ENCODE measurements at regions not wholly inside any gene's neighbourhood (a gene's known extent, or its start where the extent isn't known, plus 50 kb on each side); places are given as distances from the start of the nearest gene placed in this dataset.

DNA sequence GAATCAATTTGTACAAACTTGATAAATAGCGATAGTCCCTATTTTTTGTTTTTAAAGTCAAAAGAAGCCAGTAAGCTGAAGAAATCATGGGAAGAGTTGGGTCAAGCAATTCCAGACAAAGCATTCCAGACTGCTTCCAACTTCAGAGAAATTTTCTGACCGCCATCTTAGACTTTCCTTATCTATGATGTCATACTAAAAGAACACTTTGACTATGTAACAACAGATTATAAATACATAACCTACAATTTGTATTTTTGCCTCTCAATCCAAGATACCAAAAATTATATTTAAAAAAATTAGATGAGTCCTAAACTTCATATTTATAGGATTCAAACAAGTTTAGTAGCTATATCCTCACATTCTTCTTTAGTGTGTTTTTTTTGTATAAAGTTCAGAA, 286.2 kb upstream of the KCNH8 start:
- TF ChIP-seq, protein P1, sequence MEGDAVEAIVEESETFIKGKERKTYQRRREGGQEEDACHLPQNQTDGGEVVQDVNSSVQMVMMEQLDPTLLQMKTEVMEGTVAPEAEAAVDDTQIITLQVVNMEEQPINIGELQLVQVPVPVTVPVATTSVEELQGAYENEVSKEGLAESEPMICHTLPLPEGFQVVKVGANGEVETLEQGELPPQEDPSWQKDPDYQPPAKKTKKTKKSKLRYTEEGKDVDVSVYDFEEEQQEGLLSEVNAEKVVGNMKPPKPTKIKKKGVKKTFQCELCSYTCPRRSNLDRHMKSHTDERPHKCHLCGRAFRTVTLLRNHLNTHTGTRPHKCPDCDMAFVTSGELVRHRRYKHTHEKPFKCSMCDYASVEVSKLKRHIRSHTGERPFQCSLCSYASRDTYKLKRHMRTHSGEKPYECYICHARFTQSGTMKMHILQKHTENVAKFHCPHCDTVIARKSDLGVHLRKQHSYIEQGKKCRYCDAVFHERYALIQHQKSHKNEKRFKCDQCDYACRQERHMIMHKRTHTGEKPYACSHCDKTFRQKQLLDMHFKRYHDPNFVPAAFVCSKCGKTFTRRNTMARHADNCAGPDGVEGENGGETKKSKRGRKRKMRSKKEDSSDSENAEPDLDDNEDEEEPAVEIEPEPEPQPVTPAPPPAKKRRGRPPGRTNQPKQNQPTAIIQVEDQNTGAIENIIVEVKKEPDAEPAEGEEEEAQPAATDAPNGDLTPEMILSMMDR (IDR thresholded peaks at IDR 0.05), result no peak
- no peak for TF ChIP-seq ZFX (IDR thresholded peaks at IDR 0.05; ENCODE audit: borderline replicate concordance)
